ENCODE measurements at regions not wholly inside any gene's neighbourhood (a gene's known extent, or its start where the extent isn't known, plus 50 kb on each side); places are given as distances from the start of the nearest gene placed in this dataset.
"Not testable (repeated sequence)": the region's sequence is repeated elsewhere in the genome, so short reads cannot be mapped to it uniquely, and the experiment has no call there.

GRCh38 chr2:31664949-31665724, 84.4 kb upstream of the SRD5A2 start:
- no peak for DNase-seq (ENCODE audit: low read depth)

- DNase-seq (ENCODE audit: low read depth), result no peak
These were observed 80.1 kb upstream of the SRD5A2 start for GRCh38 chr2:31660812-31661335.

- DNase-seq (ENCODE audit: low read depth), result no peak
These were observed 79.4 kb upstream of the SRD5A2 start for GRCh38 chr2:31660165-31660564.

- no peak for DNase-seq (ENCODE audit: low read depth)
These were observed 73.5 kb upstream of the SRD5A2 start for GRCh38 chr2:31654241-31654640.

GRCh38 chr2:31651736-31652135, 71.0 kb upstream of the SRD5A2 start:
- no peak for DNase-seq (ENCODE audit: low read depth)

GRCh38 chr2:31651267-31651666, 70.5 kb upstream of the SRD5A2 start:
- no peak for DNase-seq (ENCODE audit: low read depth)

- no peak for DNase-seq (ENCODE audit: low read depth)
These were observed 63.8 kb upstream of the SRD5A2 start for GRCh38 chr2:31644551-31644950.

- DNase-seq (ENCODE audit: low read depth), result no peak
These were observed 62.0 kb upstream of the SRD5A2 start for GRCh38 chr2:31642707-31643106.

GRCh38 chr2:31632201-31632600, 51.5 kb upstream of the SRD5A2 start:
- not testable (repeated sequence) for DNase-seq (ENCODE audit: low read depth)

All from myocyte (in vitro differentiated cells).